CD4-positive, alpha-beta T cell treated with Interleukin-17A for 1 hour (primary cell): ENCODE measurements at regions not wholly inside any gene's neighbourhood (a gene's known extent, or its start where the extent isn't known, plus 50 kb on each side); places are given as distances from the start of the nearest gene placed in this dataset.

Experiments used
- DNase-seq: peaks from one replicate; pipeline ENCODE4 v3.0.0-alpha.2; 2020

DNA sequence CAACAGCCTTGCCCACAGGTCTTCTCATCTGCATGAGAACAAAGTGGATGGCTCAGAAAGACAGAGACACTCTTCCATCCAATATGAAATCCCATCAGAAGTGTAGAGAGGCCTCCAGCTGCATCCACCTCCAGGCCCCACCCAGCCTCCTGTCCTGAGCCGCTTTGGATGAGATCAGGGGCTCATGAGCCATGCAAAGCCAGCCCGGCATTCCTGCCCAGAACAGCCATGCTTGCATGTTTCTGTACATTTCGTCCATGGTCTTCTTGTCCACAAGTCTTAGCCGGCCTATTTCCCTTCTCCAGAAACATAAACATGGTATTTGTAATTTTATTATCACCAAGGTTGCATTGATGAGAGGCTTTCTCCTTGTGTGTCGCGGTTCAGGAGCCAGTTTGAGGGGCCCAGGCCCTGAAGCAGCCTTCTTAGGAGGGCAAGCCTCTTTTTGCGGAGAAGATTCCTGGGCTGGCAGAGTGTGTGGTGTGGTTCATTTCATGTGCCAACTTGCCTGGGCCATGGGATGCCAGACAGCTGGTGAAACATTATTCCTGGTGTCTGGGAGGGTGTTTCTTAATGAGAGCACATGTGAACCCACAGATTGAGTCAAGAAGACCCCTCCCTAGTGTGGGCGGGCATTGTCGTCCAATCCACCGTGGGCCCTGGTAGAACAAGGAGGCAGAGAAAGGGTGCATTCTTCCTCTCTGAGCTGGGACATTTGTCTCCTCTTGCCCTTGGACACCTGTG lies 928.9 kb downstream of the TBC1D22A start:
- no peak for DNase-seq

DNA sequence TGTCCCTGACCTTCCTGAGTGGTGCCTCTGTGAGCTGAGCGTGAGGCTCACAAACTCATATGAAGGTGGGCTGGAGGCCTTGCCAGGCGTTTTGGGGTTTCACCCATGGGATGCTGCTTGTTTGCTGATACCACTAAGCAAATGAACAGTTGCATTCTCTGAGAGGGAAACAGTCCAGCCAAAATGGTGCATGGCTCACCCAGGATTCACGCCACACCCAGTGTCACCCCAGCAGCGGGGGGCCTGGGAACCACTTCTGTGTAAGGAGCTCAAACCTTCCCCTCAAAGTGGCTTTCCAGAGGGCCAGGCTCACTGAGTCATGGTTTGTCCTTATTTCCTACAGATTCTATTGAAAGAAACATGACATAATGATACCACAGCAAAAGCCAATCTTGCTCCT lies 928.1 kb downstream of the TBC1D22A start:
- no peak for DNase-seq

DNA sequence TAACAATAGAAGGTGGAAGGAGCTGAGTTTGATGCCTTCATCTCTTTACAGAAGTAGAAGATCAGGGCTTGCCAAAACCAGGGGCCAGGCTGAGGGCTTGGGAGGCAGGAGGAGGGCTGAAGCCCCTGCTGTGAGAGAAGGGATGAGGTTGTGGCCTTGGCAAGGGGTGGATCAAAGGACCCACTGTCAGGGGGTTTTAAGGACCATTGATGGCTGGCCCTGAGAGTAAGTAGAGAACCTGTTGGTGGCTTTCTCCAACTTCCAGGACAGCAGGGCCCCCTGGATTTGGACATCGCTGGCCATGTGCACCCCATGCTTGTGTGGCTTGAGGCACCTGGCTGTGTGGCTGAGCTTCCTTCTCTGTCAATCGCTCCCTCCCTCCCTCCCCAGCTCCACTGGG lies 927.7 kb downstream of the TBC1D22A start:
- DNase-seq = no peak

DNA sequence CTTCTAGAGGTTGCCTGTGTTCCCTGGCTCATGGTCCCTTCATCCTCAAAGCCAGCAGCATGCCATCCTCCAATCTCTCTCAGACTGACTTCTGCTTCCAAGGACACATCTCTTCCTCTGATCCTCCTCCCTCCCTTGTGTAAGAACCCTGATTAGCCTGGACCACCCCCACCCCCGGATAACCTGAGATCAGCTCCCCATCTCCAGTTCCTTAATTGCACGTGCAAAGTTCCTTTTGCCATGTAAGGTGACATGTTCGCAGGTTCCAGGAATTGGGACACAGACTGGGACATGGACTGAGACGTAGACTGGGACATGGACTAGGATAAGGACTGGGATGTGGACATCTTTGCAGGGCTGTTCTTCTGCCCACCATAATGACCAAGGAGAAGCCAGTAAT lies 925.3 kb downstream of the TBC1D22A start:
- no peak for DNase-seq

DNA sequence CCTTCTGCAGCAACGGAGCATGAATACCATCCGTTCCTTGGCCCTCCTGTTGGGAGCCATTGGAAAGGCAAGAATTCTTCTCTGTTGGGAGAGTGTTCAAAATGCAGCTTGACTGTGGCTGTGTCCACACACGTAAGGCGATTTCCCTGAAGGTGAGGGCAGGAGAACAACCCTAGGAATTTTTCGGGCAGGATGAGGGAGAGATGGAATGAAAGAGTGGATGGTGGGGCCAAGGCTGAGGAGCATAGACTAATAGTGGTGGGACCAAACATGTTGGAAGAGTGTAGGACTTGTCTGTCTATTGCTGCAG lies 924.9 kb downstream of the TBC1D22A start:
- DNase-seq = no peak

DNA sequence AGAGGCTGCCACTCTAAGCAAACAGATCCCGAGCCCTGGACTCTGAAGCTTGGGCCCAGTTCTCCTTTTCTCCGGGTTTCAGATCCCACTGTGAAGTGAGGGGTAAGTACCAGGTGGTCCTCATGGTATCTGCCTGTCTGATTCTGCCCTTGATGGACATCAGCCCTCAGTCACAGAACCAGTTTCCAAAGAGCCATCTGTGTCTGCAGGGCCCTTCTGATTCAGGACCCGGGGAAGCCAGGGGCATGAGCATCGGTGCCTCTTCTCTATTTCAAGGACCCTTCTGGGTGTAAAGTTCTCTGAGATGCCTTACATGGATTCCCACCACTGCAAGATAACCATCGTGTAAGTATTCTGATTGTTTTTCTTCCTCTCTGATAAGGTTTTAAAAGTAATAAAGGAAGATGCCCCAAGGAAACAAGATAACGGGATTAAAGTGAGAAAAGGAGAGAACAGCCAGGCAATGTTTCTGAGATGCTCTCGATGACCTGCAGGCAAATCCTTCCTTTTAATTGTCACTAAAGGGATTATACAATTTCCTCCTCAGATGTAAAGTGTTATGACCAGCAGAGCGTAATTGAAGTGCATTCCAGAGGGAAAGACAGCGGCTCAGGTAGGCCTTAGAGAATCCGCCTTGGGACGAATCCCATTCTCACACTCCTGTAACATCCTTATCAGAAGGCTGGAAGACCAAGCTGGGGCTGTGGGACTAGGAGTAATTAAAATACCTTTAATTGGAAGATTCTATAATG lies 924.3 kb downstream of the TBC1D22A start:
- DNase-seq = no peak

DNA sequence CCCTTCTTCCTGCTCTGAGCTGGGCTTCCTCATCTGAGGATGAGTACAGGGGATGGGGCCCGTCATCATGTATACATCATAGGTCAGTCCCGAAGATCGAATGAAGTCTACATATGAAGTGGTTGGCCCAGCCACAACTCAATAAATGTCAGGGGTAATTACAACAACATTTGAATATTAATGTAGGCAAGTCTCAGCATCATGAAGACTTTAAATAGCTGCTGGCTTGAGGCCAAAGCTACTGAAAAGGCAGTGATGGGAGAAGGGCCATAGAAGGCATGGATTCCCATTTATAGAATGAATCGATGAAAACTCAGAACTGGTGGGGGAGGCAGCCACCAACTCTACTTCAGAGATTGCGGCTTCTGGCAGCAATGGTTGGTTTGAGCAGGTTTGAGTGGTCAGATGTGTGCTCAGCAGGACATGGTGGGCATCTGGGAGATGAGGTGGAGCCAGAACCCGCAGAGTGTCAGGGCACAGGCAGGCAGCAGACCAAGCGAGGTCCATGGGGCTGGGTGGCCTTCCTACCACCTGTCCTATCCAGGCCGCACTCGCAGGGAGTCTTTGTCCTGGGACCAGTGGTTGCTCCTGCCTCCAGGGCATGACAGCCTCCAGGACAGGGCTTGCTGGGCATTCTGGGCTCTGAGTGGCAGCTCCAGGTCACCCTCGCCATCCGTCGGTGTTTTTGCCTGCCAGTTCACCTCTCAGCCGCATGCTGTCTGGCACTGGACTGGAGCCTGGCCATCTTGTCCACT lies 919.1 kb downstream of the TBC1D22A start:
- DNase-seq = no peak

DNA sequence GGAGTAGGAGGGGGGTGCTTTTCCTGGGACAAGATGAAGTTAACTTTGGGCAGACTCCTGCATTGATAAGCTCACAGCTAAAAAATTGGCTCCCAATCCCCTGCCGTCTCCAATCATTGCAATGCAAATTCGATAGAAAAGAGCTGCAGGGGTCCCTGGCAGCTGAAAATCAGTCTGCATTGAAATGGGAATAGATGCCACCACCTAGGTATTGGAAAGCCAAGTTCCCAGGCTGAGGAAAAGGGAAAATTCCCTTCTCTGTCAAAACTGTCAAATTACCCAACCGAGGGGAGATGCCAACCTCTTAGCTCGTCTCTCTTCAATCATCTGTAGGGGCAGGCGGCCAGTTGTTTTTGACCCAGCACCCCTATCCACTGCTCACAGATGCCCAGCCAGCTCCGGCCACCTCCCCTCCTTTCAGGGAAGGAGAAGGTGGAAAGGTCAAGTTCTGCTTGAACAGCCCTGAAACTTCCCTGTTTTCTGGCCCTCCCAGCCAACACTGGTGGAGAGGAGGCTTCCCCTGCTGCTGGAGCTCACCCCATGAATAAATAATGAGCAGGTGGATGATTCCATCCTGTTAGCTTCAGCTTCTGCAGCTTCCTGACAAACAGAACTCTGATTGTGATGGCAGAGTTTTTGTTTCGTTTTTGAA lies 916.3 kb downstream of the TBC1D22A start:
- no peak for DNase-seq

DNA sequence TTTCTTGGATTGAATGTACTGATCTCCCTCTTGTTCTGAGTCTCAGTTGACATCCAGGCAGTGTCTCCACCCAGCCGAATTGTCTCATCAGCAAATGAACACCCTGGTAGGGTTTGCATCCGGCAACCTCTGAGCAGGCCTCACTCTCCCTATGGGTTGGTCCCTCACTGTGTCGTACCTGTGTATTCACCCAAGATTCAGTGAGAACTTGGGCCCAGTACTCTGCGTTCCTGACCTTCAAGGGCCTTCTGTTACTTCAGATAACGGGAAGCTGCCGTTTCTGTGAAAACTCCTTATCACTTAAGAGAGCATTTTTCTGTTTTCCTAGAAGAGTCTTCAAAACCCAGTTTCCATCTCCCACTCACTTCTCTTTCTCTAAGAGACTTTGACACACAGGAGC lies 915.6 kb downstream of the TBC1D22A start:
- no peak for DNase-seq

DNA sequence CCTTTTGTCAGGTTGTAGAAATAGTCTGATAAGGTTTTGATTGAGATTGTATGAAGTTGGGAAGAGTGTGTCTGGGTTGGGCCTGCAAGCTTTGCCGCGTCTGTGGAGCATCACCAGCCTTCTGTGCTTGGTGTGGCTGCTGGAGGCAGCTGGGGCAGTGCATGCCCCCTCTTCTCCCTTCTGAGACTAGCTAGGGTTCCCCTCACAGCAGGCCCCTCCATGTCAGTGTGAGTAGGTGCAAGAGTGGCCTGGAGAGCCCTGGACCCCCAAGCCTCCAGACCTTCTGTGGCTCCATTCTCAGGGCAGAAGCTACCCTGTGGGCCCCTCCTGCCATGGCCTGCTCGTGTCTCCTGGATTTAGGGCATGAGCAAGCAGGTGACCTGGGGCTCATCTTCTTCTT lies 914.2 kb downstream of the TBC1D22A start:
- DNase-seq = no peak

DNA sequence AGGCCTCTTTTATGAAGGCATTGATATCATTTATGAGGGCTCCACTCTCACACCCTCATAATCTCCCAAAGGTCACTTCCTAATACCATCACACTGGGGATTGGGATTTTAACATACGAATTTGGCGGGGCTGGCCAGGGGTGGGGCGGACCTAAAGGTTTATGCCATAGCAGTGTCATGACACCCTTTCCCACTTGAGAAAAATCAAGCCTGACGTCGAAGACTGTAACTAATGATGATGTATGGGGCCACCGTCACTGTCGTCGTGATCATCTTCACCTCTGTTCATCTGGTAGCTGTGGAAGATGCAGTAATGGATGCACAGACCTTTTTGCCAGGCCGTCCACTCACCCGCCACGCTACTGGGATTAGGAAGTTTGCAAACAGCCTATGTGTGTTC lies 912.1 kb downstream of the TBC1D22A start:
- no peak for DNase-seq

DNA sequence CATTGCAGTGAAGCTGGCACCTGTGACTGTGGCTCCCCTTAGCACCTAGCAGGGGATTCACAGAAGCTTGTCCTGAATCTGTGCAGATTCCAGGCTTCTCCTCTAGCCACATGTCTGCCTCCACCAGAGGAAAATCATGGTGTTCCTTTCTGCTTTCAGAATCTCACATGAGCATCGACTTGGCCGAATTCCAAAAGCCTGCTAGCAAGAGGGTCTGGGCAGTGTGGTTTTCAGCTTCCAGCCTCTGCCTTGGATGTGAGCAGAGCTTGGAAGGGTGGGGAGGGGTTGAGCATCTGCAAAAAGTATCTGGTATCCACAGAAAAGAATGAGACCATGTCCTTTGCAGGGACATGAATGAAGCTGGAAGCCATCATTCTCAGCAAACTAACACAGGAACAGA lies 911.1 kb downstream of the TBC1D22A start:
- no peak for DNase-seq

DNA sequence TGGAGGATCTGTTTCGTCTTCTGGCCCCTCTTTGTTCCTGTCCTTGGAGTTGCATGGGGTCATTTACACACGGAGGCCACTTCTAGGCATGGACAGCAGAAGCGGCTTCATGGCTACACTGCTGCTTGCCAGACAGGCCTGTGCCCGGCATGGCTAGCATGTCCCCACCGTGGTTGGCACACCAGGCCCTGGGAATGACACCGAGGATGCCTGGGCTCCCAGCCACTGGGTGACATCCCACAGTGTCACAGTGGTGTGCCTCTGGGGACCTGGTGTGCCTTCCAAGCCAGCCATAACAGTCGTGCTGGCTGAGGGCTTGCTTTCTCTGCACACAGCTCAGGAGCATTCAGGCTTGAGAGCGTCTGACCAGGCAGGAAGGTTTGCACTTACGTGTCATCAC lies 910.1 kb downstream of the TBC1D22A start:
- DNase-seq = no peak

DNA sequence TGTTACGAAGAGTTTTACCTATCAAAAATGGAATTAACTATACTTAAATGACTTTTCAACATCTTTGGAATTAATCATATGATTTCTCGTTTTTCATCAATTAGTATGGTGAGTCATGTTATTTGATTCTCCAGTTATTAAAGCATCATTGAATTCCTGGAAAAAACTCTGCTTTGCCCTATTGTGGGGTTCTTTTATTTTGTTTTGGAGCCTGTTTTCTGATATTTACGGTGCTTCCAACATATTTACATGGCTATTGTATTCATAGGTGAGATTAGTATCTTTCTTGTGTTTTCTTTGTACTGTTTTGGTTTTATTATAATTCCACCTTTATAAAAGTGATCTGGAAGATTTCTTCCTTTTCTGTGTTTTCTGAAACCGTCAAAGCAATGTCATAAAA lies 902.7 kb downstream of the TBC1D22A start:
- no peak for DNase-seq

DNA sequence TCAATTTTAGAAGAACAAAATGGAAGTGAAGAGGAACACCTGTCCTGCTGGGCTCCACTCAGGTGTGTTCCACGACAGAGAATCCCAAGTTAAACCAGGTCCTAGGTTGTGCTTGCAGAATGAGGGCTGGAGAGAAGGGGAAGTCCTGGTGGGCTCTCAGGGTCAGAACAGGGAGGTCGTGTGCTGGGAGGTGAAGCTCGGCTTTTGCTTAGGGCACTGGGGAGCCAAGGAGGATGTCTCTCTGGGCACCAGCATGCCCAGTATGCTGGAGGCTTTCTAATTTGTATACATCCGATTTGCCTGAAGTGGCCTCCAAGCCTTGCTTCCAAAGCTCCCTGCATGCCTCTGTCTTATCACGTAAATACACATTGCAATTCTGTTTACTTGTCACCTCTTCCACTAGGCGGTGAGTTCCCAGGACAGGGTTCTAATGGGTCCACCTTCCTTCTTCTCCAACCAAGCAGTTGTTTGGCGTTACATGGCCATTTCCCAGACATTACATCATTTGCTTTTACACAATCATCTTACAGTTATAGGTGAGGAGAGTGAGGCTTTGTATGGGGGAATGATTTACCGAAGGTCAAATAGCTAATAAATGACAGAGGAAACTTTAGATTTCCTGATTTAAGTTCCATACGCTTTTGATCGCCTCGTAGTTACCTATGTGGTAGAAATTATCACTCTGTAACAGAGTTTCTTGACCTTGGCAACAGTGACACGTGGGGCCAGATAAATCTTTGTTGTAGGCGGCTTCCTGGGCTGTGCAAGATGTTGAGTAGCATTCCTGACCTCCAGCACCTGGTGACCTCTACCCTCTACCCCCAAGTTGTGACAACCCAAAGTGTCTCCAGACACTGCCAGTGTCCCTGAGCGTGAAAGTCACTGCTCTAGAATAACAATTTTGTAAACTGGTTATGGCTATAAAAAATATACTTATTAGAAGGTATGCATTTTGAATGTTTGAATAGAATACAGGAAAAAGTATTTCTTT lies 901.5 kb downstream of the TBC1D22A start:
- DNase-seq = no peak

DNA sequence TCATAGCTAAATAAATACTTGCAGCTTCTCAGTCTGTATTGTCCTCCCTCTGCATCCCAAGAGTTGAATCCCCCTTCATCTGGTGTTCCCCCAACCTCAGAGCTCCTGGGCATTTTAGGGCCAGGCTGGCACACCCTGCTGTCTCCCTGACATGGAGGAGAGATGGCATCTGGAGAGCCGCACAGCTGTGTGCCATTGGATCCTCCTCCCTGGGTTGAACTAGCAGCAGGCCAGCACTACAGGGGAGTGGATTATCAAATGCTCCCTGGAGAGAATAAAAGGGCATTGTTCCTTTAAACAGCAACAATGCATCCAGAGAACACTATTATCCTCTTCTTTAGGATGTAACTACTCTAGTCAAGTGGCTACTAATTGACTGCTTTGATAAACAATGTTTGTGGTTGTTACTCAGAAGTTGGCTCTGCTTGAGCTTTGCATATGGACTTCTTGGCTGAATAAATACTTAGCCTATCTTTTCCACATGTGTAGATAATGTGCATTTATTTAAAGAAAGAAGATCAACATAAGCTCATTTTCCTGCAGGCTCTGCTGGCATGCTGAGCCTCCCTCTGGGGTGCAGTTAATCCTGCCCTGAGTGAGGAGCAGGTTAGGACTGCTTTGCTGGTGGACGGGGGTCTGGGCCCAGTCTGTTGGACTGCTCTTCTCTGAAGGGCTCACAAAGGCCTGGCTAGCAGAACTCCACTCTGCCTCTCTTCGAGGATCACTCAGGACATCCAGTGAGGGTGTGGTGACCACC lies 897.2 kb downstream of the TBC1D22A start:
- no peak for DNase-seq

DNA sequence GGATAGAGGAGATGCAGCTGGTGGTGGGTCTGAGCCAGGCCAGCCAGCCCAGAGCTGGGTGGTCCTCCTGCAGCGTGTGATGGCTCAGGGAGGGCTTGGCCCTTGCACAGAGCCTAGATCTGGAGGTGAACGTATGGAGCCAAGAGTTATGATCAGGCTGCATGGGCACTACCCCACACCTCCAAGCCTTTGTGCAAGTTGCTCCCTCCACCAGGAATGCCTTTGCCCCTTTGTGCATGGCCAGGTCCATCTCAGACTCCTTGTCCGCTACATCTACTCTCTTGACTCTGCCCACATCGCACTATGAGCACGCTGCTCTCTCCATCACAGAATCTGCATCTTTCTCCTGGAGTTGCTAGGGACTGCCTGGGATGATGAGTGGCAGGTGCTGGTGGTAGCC lies 895.7 kb downstream of the TBC1D22A start:
- DNase-seq = no peak

DNA sequence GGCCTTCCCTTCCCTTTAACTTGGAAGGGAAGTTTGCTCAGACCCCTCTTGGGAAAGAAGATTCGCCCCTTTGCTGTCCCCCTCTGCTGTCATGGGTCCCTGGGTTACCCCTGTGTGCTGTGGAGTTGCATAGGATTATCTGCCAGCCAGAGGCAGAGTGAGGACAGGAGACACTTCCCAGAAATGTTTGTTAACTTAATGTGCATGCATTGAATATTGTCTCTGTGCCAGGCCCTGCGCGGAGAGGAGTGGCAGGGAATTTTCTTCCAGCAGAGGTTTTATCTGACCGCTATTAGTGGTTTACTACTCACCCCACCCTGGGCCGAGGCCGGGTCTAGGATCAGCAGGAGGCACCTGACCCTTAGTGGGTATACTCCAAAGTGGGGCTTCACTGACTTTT lies 894.8 kb downstream of the TBC1D22A start:
- no peak for DNase-seq

DNA sequence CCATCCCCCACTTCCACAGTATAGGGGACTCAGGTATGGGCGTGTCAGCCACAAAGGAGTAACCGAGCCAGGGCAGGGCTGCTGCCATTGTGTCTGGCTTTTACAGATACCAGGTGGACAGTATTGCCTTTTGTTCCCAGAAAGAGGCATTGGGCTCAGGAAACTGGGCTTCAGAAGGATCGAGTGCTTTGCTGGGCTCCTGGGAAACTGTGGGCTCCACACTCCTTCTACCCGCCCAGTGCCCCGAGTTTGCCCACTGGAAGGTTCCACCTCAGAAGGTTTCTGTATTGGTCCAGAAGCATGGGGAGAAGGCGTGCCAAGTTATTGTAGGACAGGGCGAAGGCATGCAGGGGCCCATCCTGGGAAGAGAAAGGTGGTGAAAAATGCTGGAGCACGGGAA lies 894.4 kb downstream of the TBC1D22A start:
- DNase-seq = no peak

DNA sequence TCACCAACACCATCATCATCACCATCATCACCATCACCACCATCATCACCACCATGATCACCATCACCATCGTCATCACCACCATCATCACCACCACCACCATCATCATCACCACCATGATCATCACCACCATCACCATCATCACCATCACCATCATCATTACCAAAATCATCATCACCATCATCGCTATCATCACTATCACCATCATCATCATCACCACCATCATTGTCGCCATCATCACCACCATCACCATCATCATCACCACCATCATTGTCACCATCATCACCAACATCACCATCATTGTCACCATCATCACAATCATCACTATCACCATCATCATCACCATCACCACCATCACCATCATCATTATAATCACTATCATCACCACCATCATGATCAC lies 893.5 kb downstream of the TBC1D22A start:
- no peak for DNase-seq

DNA sequence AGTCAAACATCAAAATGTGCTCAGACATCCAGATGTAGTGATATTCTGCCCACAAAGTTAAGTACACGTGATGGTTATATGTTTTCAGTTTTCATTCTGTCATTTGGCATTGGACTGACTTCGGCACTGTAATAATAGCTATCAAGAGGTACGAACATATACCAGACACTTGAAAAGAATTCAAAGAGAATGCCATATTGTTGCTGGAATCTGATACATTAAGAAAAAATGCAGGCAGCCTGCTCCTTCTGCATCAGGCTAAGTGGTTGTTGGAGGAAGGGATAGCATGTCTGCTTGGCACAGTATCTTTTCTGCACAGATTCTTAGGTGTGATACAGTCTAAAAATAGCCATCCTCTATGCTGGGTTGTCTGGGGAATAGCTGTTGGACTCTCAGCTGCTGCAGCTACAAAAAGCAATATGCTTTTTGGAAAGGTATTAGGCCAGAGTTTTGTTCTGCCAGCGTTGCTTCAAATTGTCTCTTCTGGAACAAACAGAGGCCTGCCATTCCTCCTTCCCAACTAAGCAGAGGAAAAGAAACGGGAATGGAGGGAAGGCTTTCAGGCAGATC lies 892.6 kb downstream of the TBC1D22A start:
- no peak for DNase-seq
